Neural progenitor cell (in vitro differentiated cells): ENCODE measurements at regions not wholly inside any gene's neighbourhood (a gene's known extent, or its start where the extent isn't known, plus 50 kb on each side); places are given as distances from the start of the nearest gene placed in this dataset.

Source experiments
- DNase-seq: peaks from one replicate; pipeline ENCODE4 v3.0.0-alpha.2; 2016; ENCODE audit warnings: low spot score
- H2AFZ ChIP-seq: fragments of 200-600 bp; sonication (generic); replicated peaks from 2 replicates; pipeline ENCODE4 v1.6.1; 2016; ENCODE audit warnings: antibody characterized with exemption
- H3F3A ChIP-seq: fragments of 200-600 bp; sonication (generic); 2 replicates; pipeline ENCODE4 v1.6.1; 2016; ENCODE audit warnings: antibody characterized with exemption, low read depth
- H3K27ac ChIP-seq: fragments of 200-600 bp; sonication (generic); 2 replicates; pipeline ENCODE4 v1.5.1; 2016; ENCODE audit warnings: mild to moderate bottlenecking
- H3K27me3 ChIP-seq: fragments of 200-600 bp; sonication (generic); 2 replicates; pipeline ENCODE4 v1.6.1; 2016; ENCODE audit warnings: mild to moderate bottlenecking, moderate library complexity
- H3K36me3 ChIP-seq: fragments of 200-600 bp; sonication (generic); 2 replicates; pipeline ENCODE4 v1.5.1; 2016
- H3K4me1 ChIP-seq: fragments of 200-600 bp; sonication (generic); 2 replicates; pipeline ENCODE4 v1.6.1; 2016; ENCODE audit warnings: mixed run types
- H3K4me2 ChIP-seq: fragments of 200-600 bp; sonication (generic); 2 replicates; pipeline ENCODE4 v1.6.1; 2016
- H3K4me3 ChIP-seq: fragments of 200-600 bp; sonication (generic); 2 replicates; pipeline ENCODE4 v1.5.1; 2016
- H3K79me2 ChIP-seq: fragments of 200-600 bp; sonication (generic); 2 replicates; pipeline ENCODE4 v1.6.1; 2016; ENCODE audit warnings: low read depth
- H3K9ac ChIP-seq: fragments of 200-600 bp; sonication (generic); 2 replicates; pipeline ENCODE4 v1.6.1; 2016
- H3K9me3 ChIP-seq: fragments of 200-600 bp; sonication (generic); 2 replicates; pipeline ENCODE4 v1.5.1; 2016; ENCODE audit warnings: low read depth
- H4K20me1 ChIP-seq: fragments of 200-600 bp; sonication (generic); 2 replicates; pipeline ENCODE4 v1.6.1; 2016; ENCODE audit warnings: low read depth
- H3K27ac Mint-ChIP-seq: 3 replicates; pipeline ENCODE4 v1.8.0; 2021; ENCODE audit warnings: mixed read lengths
- H3K27me3 Mint-ChIP-seq: 2 replicates; pipeline ENCODE4 v1.8.0; 2022; ENCODE audit warnings: low read depth, mild to moderate bottlenecking, inconsistent platforms, moderate library complexity, mixed read lengths; ENCODE audit not compliant: insufficient read depth
- H3K36me3 Mint-ChIP-seq: 3 replicates; pipeline ENCODE4 v1.8.0; 2021; ENCODE audit warnings: mixed read lengths
- H3K4me1 Mint-ChIP-seq: 3 replicates; pipeline ENCODE4 v1.8.0; 2021; ENCODE audit warnings: mixed read lengths
- H3K4me3 Mint-ChIP-seq: 3 replicates; pipeline ENCODE4 v1.8.0; 2021; ENCODE audit warnings: mild to moderate bottlenecking, moderate library complexity, mixed read lengths
- H3K9me3 Mint-ChIP-seq: 3 replicates; pipeline ENCODE4 v1.8.0; 2020; ENCODE audit warnings: mixed read lengths
- EZH2 ChIP-seq: fragments of 200-600 bp; sonication (generic); IDR thresholded peaks from 2 replicates; pipeline ENCODE4 v1.6.1; 2017; ENCODE audit warnings: antibody characterized with exemption, mild to moderate bottlenecking, moderate library complexity
- EZH2phosphoT487 ChIP-seq: fragments of 200-600 bp; sonication (generic); IDR thresholded peaks from 2 replicates; pipeline ENCODE4 v1.6.1; 2017; ENCODE audit warnings: antibody characterized with exemption
- TF ChIP-seq, protein P1 (sequence below): fragments of 200-600 bp; sonication (generic); IDR thresholded peaks from 2 replicates; pipeline ENCODE4 v1.5.1; 2017; ENCODE audit warnings: antibody characterized with exemption, mild to moderate bottlenecking

DNA sequence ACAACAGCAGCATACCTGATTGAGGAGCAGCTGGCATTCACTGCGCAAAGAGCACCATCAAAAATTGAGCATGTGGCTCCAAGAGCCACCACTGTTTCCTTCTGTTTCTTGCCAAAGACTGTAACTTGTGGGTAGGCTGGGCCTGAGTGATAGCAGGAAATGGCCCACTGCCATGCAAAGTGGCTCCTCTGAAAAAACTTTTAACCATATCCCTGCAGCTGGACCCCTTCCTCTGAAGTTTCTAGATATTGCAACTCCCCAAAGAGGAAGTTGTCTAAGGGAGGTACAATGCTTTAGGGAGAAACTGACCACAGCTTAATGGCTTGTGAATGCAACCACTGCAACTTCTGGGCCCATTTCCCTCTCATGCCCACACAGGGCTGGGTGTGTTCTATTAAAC, 355.4 kb upstream of the PDE4D start:
- H3K36me3 Mint-ChIP-seq: no peaks in the 10 kb centered on the region

GRCh38 chr5:60243713-60244112, 350.2 kb upstream of the PDE4D start:
- Mint-ChIP-seq H3K27ac (no peak overlapping the region), H3K4me3 (no peak overlapping the region), H3K9me3 (peaks cover 10% of the 10 kb centered on the region), H3K27me3 (no peaks in the 10 kb centered on the region), H3K36me3 (no peaks in the 10 kb centered on the region), H3K4me1 (no peaks in the 10 kb centered on the region)
- H2AFZ ChIP-seq: no peak overlapping the region
- no peak for DNase-seq
- no peak overlapping the region for H3K4me2 ChIP-seq
- H3K4me3 ChIP-seq: no peak overlapping the region
- no peaks in the 10 kb centered on the region for H4K20me1 ChIP-seq
- no peaks in the 10 kb centered on the region for H3F3A ChIP-seq
- H3K79me2 ChIP-seq: no peaks in the 10 kb centered on the region
- H3K4me1 ChIP-seq: no peaks in the 10 kb centered on the region
- peaks cover 3% of the 10 kb centered on the region for H3K9me3 ChIP-seq
- H3K27me3 ChIP-seq: no peaks in the 10 kb centered on the region
- TF ChIP-seq, protein P1, sequence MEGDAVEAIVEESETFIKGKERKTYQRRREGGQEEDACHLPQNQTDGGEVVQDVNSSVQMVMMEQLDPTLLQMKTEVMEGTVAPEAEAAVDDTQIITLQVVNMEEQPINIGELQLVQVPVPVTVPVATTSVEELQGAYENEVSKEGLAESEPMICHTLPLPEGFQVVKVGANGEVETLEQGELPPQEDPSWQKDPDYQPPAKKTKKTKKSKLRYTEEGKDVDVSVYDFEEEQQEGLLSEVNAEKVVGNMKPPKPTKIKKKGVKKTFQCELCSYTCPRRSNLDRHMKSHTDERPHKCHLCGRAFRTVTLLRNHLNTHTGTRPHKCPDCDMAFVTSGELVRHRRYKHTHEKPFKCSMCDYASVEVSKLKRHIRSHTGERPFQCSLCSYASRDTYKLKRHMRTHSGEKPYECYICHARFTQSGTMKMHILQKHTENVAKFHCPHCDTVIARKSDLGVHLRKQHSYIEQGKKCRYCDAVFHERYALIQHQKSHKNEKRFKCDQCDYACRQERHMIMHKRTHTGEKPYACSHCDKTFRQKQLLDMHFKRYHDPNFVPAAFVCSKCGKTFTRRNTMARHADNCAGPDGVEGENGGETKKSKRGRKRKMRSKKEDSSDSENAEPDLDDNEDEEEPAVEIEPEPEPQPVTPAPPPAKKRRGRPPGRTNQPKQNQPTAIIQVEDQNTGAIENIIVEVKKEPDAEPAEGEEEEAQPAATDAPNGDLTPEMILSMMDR: no peak
- no peak for TF ChIP-seq EZH2
- TF ChIP-seq EZH2phosphoT487: no peak
- no peak overlapping the region for H3K9ac ChIP-seq
- no peaks in the 10 kb centered on the region for H3K36me3 ChIP-seq
- no peak overlapping the region for H3K27ac ChIP-seq

More for the DNA sequence above, 355.4 kb upstream of the PDE4D start:
- no peak for DNase-seq
- Histone ChIP-seq H3K4me1 (no peaks in the 10 kb centered on the region), H3K4me2 (no peak overlapping the region), H2AFZ (no peak overlapping the region), H3K9ac (no peak overlapping the region), H3K79me2 (no peaks in the 10 kb centered on the region), H3K4me3 (no peak overlapping the region), H3K27me3 (no peaks in the 10 kb centered on the region), H3F3A (no peaks in the 10 kb centered on the region), H3K9me3 (peaks cover 3% of the 10 kb centered on the region), H3K36me3 (no peaks in the 10 kb centered on the region), H4K20me1 (no peaks in the 10 kb centered on the region), H3K27ac (no peak overlapping the region)
- Mint-ChIP-seq H3K4me1 (no peaks in the 10 kb centered on the region), H3K9me3 (peaks cover under 1% of the 10 kb centered on the region), H3K27ac (no peak overlapping the region), H3K4me3 (no peak overlapping the region), H3K27me3 (no peaks in the 10 kb centered on the region)
- no peak for TF ChIP-seq EZH2phosphoT487
- TF ChIP-seq, protein P1: no peak

- Histone ChIP-seq H3K9me3 (no peaks in the 10 kb centered on the region), H3K27me3 (no peaks in the 10 kb centered on the region), H3K27ac (no peak overlapping the region), H3K4me2 (no peak overlapping the region), H4K20me1 (no peaks in the 10 kb centered on the region), H2AFZ (no peak overlapping the region), H3F3A (no peaks in the 10 kb centered on the region), H3K79me2 (no peaks in the 10 kb centered on the region), H3K4me1 (no peaks in the 10 kb centered on the region), H3K4me3 (no peak overlapping the region), H3K9ac (no peak overlapping the region), H3K36me3 (no peaks in the 10 kb centered on the region)
- no peak overlapping the region for H3K4me3 Mint-ChIP-seq
- H3K36me3 Mint-ChIP-seq: no peaks in the 10 kb centered on the region
- no peak for DNase-seq
- TF ChIP-seq EZH2: no peak
- TF ChIP-seq EZH2phosphoT487: no peak
- TF ChIP-seq, protein P1: no peak
- H3K4me1 Mint-ChIP-seq: no peaks in the 10 kb centered on the region
- no peaks in the 10 kb centered on the region for H3K27me3 Mint-ChIP-seq
- H3K9me3 Mint-ChIP-seq: no peaks in the 10 kb centered on the region
- H3K27ac Mint-ChIP-seq: no peak overlapping the region
Observed at GRCh38 chr5:60232036-60232795, 338.7 kb upstream of the PDE4D start.
